ENCODE measurements at regions not wholly inside any gene's neighbourhood (a gene's known extent, or its start where the extent isn't known, plus 50 kb on each side); places are given as distances from the start of the nearest gene placed in this dataset.
"Not testable (repeated sequence)": the region's sequence is repeated elsewhere in the genome, so short reads cannot be mapped to it uniquely, and the experiment has no call there.

DNA sequence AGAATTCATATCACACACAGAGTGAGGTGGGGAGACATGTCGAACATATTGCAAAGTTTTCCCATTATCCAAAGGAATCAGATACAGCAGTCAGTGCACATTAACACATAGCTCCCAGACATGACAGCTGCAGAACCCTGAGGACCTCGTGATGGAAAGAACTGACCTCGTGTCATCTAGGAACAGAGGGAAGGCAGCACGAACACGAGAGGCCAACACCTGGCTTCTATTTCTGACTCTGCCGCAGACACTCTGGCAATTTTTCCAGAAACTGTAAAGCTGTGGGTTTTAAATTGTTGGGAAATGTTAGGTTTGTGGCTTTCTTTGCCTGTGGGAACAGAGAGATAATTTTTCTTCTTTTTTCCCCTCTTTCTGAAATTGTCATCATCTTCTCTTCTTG is 315.0 kb upstream of the PIK3R1 start:
- no peak for TF ChIP-seq POLR2A (IDR thresholded peaks at IDR 0.05)
- peaks cover 37% of the 10 kb centered on the region for H3K4me1 ChIP-seq
- intact Hi-C loops (cut with DNase I), result no loop called here

GRCh38 chr5:67897980-67898379 is 317.6 kb upstream of the PIK3R1 start:
- no peak for TF ChIP-seq POLR2A (IDR thresholded peaks at IDR 0.05)
- TF ChIP-seq POLR2AphosphoS5 (IDR thresholded peaks at IDR 0.05; ENCODE audit: insufficient read depth in 1 of 2, low read depth in 1 of 2), result no peak
- TF ChIP-seq, protein P1, sequence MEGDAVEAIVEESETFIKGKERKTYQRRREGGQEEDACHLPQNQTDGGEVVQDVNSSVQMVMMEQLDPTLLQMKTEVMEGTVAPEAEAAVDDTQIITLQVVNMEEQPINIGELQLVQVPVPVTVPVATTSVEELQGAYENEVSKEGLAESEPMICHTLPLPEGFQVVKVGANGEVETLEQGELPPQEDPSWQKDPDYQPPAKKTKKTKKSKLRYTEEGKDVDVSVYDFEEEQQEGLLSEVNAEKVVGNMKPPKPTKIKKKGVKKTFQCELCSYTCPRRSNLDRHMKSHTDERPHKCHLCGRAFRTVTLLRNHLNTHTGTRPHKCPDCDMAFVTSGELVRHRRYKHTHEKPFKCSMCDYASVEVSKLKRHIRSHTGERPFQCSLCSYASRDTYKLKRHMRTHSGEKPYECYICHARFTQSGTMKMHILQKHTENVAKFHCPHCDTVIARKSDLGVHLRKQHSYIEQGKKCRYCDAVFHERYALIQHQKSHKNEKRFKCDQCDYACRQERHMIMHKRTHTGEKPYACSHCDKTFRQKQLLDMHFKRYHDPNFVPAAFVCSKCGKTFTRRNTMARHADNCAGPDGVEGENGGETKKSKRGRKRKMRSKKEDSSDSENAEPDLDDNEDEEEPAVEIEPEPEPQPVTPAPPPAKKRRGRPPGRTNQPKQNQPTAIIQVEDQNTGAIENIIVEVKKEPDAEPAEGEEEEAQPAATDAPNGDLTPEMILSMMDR (IDR thresholded peaks at IDR 0.05), result no peak
- H3K4me3 ChIP-seq, result no peak overlapping the region
- peaks cover 22% of the 10 kb centered on the region for H3K4me1 ChIP-seq
- no peaks in the 10 kb centered on the region for H3K27me3 ChIP-seq
- no peak for DNase-seq (ENCODE audit: extremely low spot score in 2 of 2)
- H3K36me3 ChIP-seq, result no peaks in the 10 kb centered on the region
- H3K27ac ChIP-seq, result no peak overlapping the region
- intact Hi-C loops (cut with DNase I), result no loop called here
- no peaks in the 10 kb centered on the region for H3K9me3 ChIP-seq

More for the DNA sequence above, 315.0 kb upstream of the PIK3R1 start:
- no peak for DNase-seq (ENCODE audit: extremely low spot score in 2 of 2)
- Histone ChIP-seq H3K36me3 (no peaks in the 10 kb centered on the region), H3K27me3 (no peaks in the 10 kb centered on the region), H3K9me3 (no peaks in the 10 kb centered on the region), H3K27ac (no peak overlapping the region), H3K4me3 (no peak overlapping the region)

DNA sequence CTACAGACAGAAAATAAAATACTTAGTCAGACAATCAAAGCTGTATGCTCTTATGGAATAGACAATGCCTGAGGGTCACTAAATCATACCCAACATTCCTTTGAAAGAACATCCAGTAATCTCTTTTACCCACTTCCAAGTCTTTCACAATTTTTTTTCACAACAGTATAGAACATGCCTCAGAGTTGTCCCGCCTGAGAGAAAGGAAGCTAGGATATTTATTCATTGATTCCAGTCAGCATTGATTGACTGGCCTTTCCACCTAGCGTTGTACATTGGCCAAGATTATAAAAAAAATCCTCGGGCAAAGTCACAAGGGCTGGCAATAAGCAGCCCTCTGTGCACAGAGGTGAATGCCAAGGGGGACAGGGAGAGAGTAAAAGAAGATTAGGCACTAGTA is 318.1 kb upstream of the PIK3R1 start:
- Histone ChIP-seq H3K4me3 (no peak overlapping the region), H3K9me3 (no peaks in the 10 kb centered on the region), H3K4me1 (peaks cover 17% of the 10 kb centered on the region), H3K27me3 (no peaks in the 10 kb centered on the region), H3K27ac (no peak overlapping the region), H3K36me3 (no peaks in the 10 kb centered on the region)
- TF ChIP-seq POLR2AphosphoS5 (IDR thresholded peaks at IDR 0.05; ENCODE audit: insufficient read depth in 1 of 2, low read depth in 1 of 2), result no peak
- no peak for TF ChIP-seq POLR2A (IDR thresholded peaks at IDR 0.05)
- TF ChIP-seq, protein P1 (IDR thresholded peaks at IDR 0.05), result no peak
- DNase-seq (ENCODE audit: extremely low spot score in 2 of 2), result no peak
- intact Hi-C loops (cut with DNase I), result no loop called here

DNA sequence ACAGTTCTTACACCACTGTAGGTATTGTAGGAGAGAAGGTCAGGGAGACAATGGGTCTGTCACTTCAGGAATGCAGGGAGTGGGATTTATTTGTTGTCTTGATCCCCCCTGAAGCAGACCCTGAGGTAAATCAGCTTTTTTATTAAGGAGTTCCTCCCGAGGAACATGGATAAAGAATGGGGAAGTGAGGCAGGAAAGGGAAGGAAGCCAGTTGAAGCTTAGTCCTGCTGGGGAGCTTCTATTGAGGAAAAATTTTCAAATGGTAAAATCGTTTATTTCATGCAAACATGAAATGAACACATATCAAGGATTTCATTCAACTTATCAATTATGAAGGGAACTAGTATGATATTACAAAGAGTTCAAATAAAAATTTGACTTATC is 318.6 kb upstream of the PIK3R1 start:
- no peaks in the 10 kb centered on the region for H3K36me3 ChIP-seq
- no peak overlapping the region for H3K27ac ChIP-seq
- H3K4me3 ChIP-seq, result no peak overlapping the region
- intact Hi-C loops (cut with DNase I), result no loop called here
- no peaks in the 10 kb centered on the region for H3K9me3 ChIP-seq
- H3K4me1 ChIP-seq, result peaks cover 12% of the 10 kb centered on the region
- TF ChIP-seq, protein P1 (IDR thresholded peaks at IDR 0.05), result no peak
- no peak for TF ChIP-seq POLR2AphosphoS5 (IDR thresholded peaks at IDR 0.05; ENCODE audit: insufficient read depth in 1 of 2, low read depth in 1 of 2)
- no peak for TF ChIP-seq POLR2A (IDR thresholded peaks at IDR 0.05)
- no peaks in the 10 kb centered on the region for H3K27me3 ChIP-seq
- no peak for DNase-seq (ENCODE audit: extremely low spot score in 2 of 2)

DNA sequence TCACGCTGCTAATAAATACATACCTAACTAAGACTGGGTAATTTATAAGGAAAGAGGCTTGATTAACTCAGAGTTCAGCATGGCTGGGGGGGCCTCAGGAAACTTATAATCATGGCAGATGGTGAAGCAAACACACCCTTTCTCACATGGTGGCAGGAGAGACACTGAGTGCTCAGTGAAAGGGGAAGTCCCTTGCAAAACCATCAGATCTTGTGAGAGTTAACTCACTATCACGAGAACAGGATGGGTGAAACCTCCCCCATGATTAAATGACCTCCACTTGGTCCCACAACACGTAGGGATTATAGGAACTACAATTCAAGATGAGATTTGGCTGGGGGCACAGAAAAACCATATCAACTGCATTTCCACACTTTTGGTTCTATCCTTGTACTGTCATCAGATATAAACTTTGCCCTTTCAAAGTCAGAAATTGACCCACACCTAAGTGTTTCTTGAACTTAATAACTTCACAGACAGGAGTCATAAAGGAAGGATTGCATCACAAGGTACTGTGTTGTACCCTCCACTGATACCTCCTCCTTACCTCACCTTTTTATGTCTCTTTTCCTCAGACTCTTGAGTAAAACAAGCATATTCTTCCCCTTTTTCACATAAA is 319.1 kb upstream of the PIK3R1 start:
- no peak overlapping the region for H3K27ac ChIP-seq
- H3K4me1 ChIP-seq, result peaks cover 12% of the 10 kb centered on the region
- H3K9me3 ChIP-seq, result no peaks in the 10 kb centered on the region
- intact Hi-C loops (cut with DNase I), result no loop called here
- no peak for DNase-seq (ENCODE audit: extremely low spot score in 2 of 2)
- TF ChIP-seq POLR2AphosphoS5 (IDR thresholded peaks at IDR 0.05; ENCODE audit: insufficient read depth in 1 of 2, low read depth in 1 of 2) (no peak), POLR2A (IDR thresholded peaks at IDR 0.05) (no peak)
- TF ChIP-seq, protein P1 (IDR thresholded peaks at IDR 0.05), result no peak
- no peaks in the 10 kb centered on the region for H3K27me3 ChIP-seq
- no peak overlapping the region for H3K4me3 ChIP-seq
- H3K36me3 ChIP-seq, result no peaks in the 10 kb centered on the region

DNA sequence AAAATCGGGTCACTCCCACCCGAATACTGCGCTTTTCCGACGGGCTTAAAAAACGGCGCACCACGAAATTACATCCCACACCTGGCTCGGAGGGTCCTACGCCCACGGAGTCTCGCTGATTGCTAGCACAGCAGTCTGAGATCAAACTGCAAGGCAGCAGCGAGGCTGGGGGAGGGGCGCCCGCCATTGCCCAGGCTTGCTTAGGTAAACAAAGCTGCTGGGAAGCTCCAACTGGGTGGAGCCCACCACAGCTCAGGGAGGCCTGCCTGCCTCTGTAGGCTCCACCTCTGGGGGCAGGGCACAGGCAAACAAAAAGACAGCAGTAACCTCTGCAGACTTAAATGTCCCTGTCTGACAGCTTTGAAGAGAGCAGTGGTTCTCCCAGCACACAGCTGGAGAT is 325.7 kb upstream of the PIK3R1 start:
- not testable (repeated sequence) for H3K9me3 ChIP-seq, H3K36me3 ChIP-seq

More for the DNA sequence above, 325.7 kb upstream of the PIK3R1 start:
- DNase-seq (ENCODE audit: extremely low spot score in 2 of 2); H3K4me3 ChIP-seq; H3K4me1 ChIP-seq; H3K27ac ChIP-seq; H3K27me3 ChIP-seq; intact Hi-C loops (cut with DNase I): not testable (repeated sequence)

All from vagina (tissue), 2 donors.